SJSA1 (cell line): ENCODE measurements at regions not wholly inside any gene's neighbourhood (a gene's known extent, or its start where the extent isn't known, plus 50 kb on each side); places are given as distances from the start of the nearest gene placed in this dataset.
"Not testable (repeated sequence)": the region's sequence is repeated elsewhere in the genome, so short reads cannot be mapped to it uniquely, and the experiment has no call there.

Experiments used
- DNase-seq, 2 experiments: peaks; one replicate each; pipeline ENCODE4 v3.0.0-alpha.2; 2015 to 2020; ENCODE audit warnings: low spot score in 2 of 2, low read depth in 1 of 2
- H3K27ac ChIP-seq: fragments of 250-450 bp; sonication (Bioruptor Pico); 2 replicates; pipeline ENCODE4 v1.5.1; 2020; ENCODE audit warnings: mild to moderate bottlenecking, moderate library complexity
- H3K27me3 ChIP-seq: fragments of 250-450 bp; sonication (Bioruptor Pico); replicated peaks from 2 replicates; pipeline ENCODE4 v1.5.1; 2020; ENCODE audit warnings: mild to moderate bottlenecking, moderate library complexity
- H3K36me3 ChIP-seq: fragments of 250-450 bp; sonication (Bioruptor Pico); 2 replicates; pipeline ENCODE4 v1.5.1; 2020; ENCODE audit warnings: mild to moderate bottlenecking
- H3K4me1 ChIP-seq: fragments of 250-450 bp; sonication (Bioruptor Pico); replicated peaks from 2 replicates; pipeline ENCODE4 v1.6.1; 2021; ENCODE audit warnings: mild to moderate bottlenecking
- H3K4me3 ChIP-seq: fragments of 250-450 bp; sonication (Bioruptor Pico); 2 replicates; pipeline ENCODE4 v1.5.1; 2020; ENCODE audit warnings: mild to moderate bottlenecking
- H3K9me3 ChIP-seq: fragments of 250-450 bp; sonication (Bioruptor Pico); replicated peaks from 2 replicates; pipeline ENCODE4 v1.5.1; 2020; ENCODE audit warnings: mild to moderate bottlenecking

DNA sequence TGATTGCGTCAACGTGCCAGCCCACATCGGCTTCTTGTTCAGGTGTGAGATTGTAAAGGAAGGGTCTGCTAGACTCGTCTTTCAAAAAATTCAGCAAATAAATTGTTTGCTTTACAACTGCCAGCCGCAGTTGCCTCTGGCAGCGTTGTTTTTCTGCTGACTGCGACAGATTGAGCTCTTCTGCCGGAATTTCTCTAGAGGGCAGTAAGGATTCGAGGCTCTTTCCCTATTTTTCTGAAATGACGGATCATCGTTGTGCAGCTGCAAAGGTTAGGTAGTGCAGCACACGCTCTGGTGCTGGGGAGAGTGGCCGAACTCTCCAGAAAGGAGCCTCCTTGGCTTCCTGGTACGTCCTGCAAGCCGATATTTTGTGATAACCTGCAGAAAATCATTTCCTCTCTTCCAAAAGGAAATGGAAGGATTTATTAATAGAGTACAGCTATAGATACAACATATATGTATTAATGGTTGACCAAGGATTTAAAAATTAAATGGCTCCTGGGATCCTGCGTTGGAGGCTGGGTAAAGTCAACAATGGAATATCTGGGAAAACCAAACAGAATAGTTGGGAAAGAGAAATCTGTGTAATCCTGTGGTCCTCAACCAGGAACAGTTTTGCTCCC lies 121.9 kb upstream of the ZFP64 start:
- Histone ChIP-seq H3K4me3 (no peak overlapping the region), H3K27ac (no peak overlapping the region)
- peak in 1 of 2 experiments; percentile 25 for DNase-seq

DNA sequence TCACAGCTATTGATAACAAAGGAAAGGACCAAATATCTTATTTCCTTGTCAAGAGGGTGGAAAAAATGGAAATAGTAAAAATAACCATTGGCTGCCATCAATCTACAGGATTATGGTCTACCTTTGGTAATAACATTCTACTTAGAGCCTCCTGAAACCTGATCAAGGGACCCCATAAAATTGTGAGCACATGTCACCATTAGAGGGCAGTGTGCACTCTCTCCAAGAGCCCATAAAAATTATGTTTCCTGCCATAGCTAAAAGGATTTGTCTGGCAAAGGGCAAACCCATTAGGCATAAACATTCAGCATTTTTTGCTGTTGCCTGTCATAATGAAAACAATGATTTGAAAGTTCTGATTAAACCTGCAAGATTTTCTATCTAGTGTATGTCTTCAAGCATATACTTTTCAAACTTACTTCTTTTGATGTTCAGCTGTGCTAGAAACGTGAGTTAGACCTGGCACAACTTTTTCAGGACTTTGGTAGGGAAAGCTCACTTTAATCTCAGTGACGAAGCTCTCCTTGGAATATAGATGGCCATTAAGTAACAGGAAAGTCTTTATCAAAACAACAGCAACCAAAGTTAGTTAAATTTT lies 120.7 kb upstream of the ZFP64 start:
- Histone ChIP-seq H3K36me3 (no peaks in the 10 kb centered on the region), H3K27me3 (no peaks in the 10 kb centered on the region; the same call in 1 of the 2 replicates), H3K4me1 (no peaks in the 10 kb centered on the region), H3K9me3 (no peaks in the 10 kb centered on the region), H3K27ac (no peak overlapping the region), H3K4me3 (no peak overlapping the region)
- DNase-seq, result peak in 1 of 2 experiments; percentile 48

More for the DNA sequence above, 121.9 kb upstream of the ZFP64 start:
- Histone ChIP-seq H3K27me3 (no peaks in the 10 kb centered on the region; the same call in 1 of the 2 replicates), H3K9me3 (no peaks in the 10 kb centered on the region), H3K4me1 (no peaks in the 10 kb centered on the region), H3K36me3 (no peaks in the 10 kb centered on the region)

DNA sequence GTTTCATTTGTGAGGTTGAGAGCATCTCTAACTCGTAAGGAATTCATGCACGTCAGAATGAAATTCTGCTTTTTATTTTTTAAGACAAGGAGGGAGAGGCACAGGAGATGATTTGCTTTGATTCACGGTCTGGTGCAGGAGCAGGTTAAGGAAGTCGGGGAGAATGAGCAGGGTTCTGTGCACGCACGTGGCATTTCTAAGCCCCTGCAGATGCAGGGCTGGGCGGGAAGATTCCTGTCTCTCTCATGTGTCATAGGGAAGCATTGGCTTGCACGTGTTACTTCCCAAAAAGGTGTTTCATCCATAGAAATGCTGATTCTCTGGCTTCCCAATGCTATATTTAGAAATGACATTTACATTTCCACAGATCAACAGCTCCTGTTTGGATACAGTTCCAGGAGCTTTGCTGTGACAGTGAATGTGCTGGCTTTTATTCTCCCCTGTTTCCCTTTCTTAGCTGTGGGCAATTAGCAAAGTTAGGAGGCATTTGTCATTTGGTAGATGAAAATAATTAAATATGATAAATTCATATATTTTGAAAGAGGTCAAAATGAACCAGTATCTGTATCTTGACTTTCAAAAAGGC lies 119.7 kb upstream of the ZFP64 start:
- no peaks in the 10 kb centered on the region for H3K4me1 ChIP-seq
- no peaks in the 10 kb centered on the region for H3K27me3 ChIP-seq
- H3K4me3 ChIP-seq, result no peak overlapping the region
- H3K27ac ChIP-seq, result no peak overlapping the region
- DNase-seq, result no peak
- no peaks in the 10 kb centered on the region for H3K36me3 ChIP-seq
- H3K9me3 ChIP-seq, result no peaks in the 10 kb centered on the region

DNA sequence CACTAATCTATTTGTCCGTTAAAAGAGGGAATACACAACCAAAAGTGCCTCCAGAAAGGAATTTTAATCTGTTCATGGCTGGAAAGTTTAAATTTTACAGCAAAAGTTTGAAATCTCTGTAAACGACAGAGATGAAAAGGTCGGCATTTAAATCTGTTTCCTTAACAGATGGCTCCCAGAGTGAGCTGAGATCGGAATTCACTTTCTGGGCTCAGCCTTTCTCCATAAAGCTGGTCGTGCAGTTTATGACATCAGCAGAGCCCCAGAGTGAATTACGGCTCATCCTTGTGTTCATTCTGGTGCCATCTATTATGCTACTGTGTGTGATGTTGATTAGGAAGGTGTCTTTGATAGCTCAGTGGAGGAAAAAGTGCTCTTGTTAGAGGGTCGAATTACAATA lies 117.6 kb upstream of the ZFP64 start:
- Histone ChIP-seq H3K4me3 (no peak overlapping the region), H3K27ac (no peak overlapping the region), H3K4me1 (no peaks in the 10 kb centered on the region), H3K9me3 (no peaks in the 10 kb centered on the region), H3K36me3 (no peaks in the 10 kb centered on the region), H3K27me3 (no peaks in the 10 kb centered on the region)
- DNase-seq, result no peak

DNA sequence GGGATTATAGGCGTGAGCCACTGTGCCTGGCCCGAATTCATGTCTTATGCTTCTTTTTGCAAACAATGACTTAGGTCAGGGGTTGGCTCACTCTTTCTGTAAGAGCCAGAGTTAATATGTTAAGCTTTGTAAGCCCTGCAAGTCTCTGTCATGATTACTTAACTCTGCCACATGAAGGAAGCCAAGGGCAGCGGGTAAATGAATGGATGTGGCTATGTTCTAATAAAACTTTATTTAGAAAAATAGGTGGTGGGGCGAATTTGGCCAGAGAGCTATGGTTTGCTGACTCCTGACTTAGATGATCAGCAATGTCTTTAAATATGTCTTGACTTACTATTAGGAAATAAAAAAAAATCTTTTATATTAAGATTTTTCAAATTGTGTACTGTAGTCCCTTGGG lies 114.9 kb upstream of the ZFP64 start:
- no peaks in the 10 kb centered on the region for H3K36me3 ChIP-seq
- DNase-seq, result no peak
- no peaks in the 10 kb centered on the region for H3K4me1 ChIP-seq
- no peak overlapping the region for H3K4me3 ChIP-seq
- H3K27ac ChIP-seq, result no peak overlapping the region
- no peaks in the 10 kb centered on the region for H3K27me3 ChIP-seq
- H3K9me3 ChIP-seq, result no peaks in the 10 kb centered on the region

DNA sequence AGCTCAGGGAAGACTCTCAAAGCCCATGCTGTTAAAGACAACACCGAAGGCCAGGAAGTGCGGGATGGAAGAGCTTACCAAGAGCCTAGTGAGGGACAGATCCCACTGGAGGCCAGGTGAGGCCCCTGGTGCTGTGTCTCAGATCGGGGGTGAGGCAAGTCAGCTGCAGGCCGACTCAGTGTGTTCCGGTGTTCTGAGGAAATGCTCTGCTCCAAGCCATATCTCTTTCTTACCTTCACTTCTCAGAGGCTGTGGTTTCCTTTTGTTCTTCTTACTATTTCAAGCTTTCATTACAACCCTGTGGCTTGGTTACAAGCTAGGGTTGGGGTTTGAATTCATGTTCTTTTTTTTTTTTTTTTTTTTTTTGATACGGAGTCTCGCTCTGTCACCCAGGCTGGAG lies 114.3 kb upstream of the ZFP64 start:
- Histone ChIP-seq H3K27me3 (no peaks in the 10 kb centered on the region), H3K4me1 (no peaks in the 10 kb centered on the region), H3K9me3 (no peaks in the 10 kb centered on the region), H3K36me3 (no peaks in the 10 kb centered on the region), H3K4me3 (no peak overlapping the region), H3K27ac (no peak overlapping the region)
- DNase-seq, result no peak

DNA sequence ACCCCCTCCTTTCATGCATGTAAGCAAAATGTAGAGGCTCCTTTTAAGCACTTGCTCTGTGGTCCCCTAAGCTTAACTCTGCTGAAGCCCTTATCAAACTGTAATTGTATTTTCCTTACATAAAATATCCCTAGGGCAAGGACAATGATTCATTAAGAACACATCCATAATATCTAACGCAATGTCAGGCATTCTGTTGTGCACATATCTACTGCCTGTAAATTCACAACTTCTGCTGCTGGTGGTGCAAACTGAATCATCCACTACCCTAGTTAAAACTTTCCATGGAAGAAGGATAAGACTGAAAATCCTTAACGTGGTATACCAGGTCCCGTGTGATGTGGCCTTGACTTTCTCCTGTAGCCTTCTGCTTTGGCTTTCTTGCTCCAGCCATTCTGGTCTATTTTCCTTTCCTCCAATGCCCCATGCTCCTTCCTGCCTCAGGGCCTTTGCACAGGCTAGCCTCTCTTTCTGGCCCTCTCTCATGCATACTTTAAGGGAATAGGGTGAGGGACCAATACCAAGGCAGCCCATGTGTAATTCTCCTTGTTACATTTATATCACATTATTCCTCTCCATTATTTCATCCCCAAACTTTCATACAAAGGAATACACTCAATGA lies 113.6 kb upstream of the ZFP64 start:
- no peak for DNase-seq
- no peaks in the 10 kb centered on the region for H3K36me3 ChIP-seq
- no peaks in the 10 kb centered on the region for H3K4me1 ChIP-seq
- no peak overlapping the region for H3K4me3 ChIP-seq
- no peak overlapping the region for H3K27ac ChIP-seq
- H3K27me3 ChIP-seq, result no peaks in the 10 kb centered on the region
- no peaks in the 10 kb centered on the region for H3K9me3 ChIP-seq

DNA sequence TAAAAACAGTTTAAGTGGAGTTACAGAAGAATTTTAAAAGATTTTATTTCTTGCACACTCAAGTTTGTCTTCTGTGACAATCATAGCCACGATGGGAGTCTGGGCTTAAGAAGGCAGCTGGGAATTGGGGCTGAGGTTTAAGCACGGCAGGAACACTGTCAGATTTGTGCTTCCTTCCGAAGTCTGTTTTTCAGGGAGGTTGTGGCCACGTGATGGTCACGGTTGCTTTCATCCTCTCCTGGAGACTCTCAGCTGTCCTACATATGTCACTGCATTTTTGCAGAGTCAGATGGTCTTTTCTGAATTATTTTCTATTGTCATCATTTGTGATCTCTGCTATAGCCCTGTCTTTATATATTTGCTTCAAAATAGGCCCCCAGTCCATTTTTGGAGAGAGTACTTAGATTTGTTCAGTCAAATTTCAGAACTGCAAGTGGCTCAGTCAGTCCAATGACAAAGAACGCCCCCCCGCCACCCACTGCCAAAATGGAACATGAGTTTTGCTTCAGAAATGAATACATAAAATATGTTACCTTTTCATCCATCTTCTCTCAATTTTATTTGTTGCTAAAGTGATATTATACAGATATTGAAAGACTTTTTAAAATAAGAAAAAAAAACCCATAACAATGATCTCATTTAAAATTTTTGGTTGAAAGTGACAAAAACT lies 111.8 kb upstream of the ZFP64 start:
- no peaks in the 10 kb centered on the region for H3K27me3 ChIP-seq
- no peaks in the 10 kb centered on the region for H3K4me1 ChIP-seq
- H3K27ac ChIP-seq, result no peak overlapping the region
- DNase-seq, result no peak
- no peaks in the 10 kb centered on the region for H3K36me3 ChIP-seq
- H3K4me3 ChIP-seq, result no peak overlapping the region
- no peaks in the 10 kb centered on the region for H3K9me3 ChIP-seq

DNA sequence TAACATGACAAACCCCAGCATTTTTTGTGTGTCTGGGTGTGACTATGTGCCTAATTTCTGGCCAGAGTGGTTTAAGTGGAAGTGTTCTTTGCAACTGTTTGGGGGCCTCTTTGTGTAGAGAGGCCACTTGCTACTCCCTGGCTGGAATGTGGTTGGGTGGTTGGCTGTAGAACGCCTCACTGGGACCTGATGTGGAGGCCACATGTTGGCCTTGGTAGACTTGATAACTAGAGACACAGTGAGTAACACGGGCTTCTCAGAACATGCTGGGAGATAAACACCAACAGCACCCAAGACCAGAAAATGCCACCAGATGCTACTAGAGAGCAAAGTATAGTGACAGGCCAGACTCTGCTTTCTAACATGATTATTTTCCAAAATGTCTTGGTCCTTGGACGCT lies 111.2 kb upstream of the ZFP64 start:
- no peaks in the 10 kb centered on the region for H3K9me3 ChIP-seq
- H3K36me3 ChIP-seq, result no peaks in the 10 kb centered on the region

DNA sequence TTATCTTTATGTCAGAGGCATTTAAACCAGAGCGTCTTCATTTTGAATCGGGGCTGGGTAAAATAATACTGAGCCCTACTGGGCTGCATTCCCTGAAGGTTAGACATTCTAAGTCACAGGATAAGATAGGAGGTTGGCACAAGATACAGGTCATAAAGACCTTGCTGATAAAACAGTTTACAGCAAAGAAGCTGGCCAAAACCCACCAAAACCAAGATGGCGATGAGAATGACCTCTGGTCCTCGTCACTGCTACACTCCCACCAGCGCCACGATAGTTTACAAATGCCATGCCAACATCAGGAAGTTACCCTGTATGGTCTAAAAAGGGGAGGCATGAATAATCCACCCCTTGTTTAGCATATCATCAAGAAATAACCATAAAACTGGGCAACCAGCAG lies 110.5 kb upstream of the ZFP64 start:
- not testable (repeated sequence) for H3K4me1 ChIP-seq, H3K27me3 ChIP-seq, H3K4me3 ChIP-seq, H3K9me3 ChIP-seq, H3K36me3 ChIP-seq, DNase-seq, H3K27ac ChIP-seq

More for the DNA sequence above, 111.2 kb upstream of the ZFP64 start:
- Histone ChIP-seq H3K27ac (no peak overlapping the region), H3K27me3 (no peaks in the 10 kb centered on the region), H3K4me1 (no peaks in the 10 kb centered on the region), H3K4me3 (no peak overlapping the region)
- DNase-seq, result no peak

DNA sequence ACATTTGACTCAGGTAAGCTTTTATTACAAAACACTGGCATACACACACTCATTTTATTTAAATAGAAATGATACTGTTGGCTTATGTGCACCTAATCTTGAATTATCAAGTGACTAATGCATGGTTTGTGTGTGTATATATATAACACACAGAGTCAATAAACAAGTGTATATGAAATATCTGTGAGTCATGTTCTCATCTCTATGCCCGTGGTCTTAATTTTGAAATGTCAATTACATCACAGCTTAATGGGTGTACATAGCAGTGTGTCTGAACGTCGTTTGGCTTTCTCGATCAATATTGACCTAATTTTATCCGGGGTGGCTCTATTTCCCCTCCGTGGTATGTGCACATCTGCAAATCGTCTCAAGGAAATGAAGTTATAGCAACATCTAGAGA lies 104.0 kb upstream of the ZFP64 start:
- H3K27ac ChIP-seq, result no peak overlapping the region
- DNase-seq, result no peak

DNA sequence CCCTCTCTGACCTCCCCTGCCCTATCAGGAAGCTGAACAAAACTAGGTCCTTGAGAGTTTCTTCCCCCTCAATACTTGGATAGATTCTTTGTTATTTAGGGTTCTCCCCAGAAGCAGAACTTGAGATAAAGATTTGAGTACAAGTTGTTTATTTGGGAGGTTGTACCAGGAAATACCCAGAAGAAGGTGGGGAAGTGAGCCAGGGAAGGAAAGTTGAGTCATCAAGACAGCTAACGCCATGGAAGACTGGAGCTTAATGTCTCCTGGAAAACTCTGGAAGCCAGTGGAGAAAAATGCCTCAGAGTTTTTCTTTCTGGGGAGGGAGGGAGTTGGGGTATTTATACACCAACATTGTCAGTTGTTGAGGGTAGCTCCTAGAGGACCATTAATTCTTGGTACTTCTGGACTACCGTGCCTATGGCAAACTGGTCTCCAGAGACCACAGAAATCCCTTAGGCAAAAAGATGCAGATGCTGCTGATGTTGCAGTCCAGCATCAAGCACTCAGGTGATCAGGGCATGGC lies 102.6 kb upstream of the ZFP64 start:
- H3K9me3 ChIP-seq, result no peaks in the 10 kb centered on the region
- H3K27me3 ChIP-seq, result no peaks in the 10 kb centered on the region
- H3K4me1 ChIP-seq, result no peaks in the 10 kb centered on the region
- no peaks in the 10 kb centered on the region for H3K36me3 ChIP-seq
- no peak overlapping the region for H3K27ac ChIP-seq
- H3K4me3 ChIP-seq, result no peak overlapping the region
- no peak for DNase-seq

More for the DNA sequence above, 104.0 kb upstream of the ZFP64 start:
- no peaks in the 10 kb centered on the region for H3K27me3 ChIP-seq
- no peaks in the 10 kb centered on the region for H3K9me3 ChIP-seq
- no peak overlapping the region for H3K4me3 ChIP-seq
- no peaks in the 10 kb centered on the region for H3K4me1 ChIP-seq
- H3K36me3 ChIP-seq, result no peaks in the 10 kb centered on the region

DNA sequence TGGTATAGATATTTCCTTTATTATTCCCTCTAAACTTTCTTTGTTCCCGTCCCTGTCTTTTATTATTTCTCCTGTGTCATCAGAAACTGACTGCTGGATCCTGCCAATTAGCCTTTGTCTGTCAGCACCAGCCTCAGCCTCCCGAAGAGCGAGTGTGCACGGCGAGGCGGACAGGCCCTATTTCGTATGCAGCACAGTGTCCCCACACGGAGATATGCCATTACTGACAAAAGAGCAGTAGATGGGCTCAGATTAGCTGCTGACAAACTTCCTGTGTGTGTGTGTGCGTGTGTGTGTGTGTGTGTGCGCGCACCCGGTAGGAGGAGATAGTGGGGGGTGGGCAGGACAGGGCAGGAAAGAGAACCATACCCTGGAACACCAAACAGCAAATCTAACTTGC lies 99.5 kb upstream of the ZFP64 start:
- no peak overlapping the region for H3K4me3 ChIP-seq
- H3K4me1 ChIP-seq, result no peaks in the 10 kb centered on the region
- no peaks in the 10 kb centered on the region for H3K36me3 ChIP-seq
- no peaks in the 10 kb centered on the region for H3K9me3 ChIP-seq
- no peak for DNase-seq
- H3K27me3 ChIP-seq, result no peaks in the 10 kb centered on the region
- H3K27ac ChIP-seq, result no peak overlapping the region

DNA sequence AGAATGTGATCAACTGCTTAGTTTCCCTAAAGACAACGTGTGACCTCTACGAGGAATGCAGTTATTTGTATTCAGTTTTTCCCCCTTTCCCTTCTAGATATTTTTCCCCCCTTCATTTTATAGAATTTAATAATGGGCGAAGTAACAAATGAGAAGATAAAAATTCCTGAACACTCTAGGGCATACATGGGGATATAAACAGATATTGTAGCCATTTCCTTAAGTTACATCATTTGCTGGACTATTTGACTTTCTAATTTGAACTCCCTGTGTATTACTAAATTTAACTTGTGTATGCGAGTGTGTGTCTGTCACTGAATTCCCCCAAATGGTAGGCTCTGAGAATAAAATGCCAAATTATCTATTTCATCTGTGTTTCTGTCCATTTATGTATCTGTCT lies 99.0 kb upstream of the ZFP64 start:
- no peak for DNase-seq
- H3K36me3 ChIP-seq, result no peaks in the 10 kb centered on the region
- H3K27ac ChIP-seq, result no peak overlapping the region
- H3K27me3 ChIP-seq, result no peaks in the 10 kb centered on the region
- no peak overlapping the region for H3K4me3 ChIP-seq
- no peaks in the 10 kb centered on the region for H3K4me1 ChIP-seq
- H3K9me3 ChIP-seq, result no peaks in the 10 kb centered on the region
